NCI-H345 treated with DMSO at 0.1 percent for 48 hours (cell line): ENCODE measurements at regions not wholly inside any gene's neighbourhood (a gene's known extent, or its start where the extent isn't known, plus 50 kb on each side); places are given as distances from the start of the nearest gene placed in this dataset.

Source experiments
- DNase-seq: peaks from one replicate; lab custom pipeline; 2025; ENCODE audit not compliant: unreplicated experiment; lab: John Stamatoyannopoulos, UW

- no peak for DNase-seq
These were observed 181.9 kb downstream of the SCP2D1 start for GRCh38 chr20:18995455-18995854.

- DNase-seq = no peak
These were observed 185.5 kb downstream of the SCP2D1 start for GRCh38 chr20:18999086-18999485.

- DNase-seq = no peak
These were observed 186.5 kb downstream of the SCP2D1 start for GRCh38 chr20:19000078-19000477.

- DNase-seq = no peak
These were observed 187.6 kb downstream of the SCP2D1 start for GRCh38 chr20:19001177-19001576.

- no peak for DNase-seq
These were observed 190.1 kb downstream of the SCP2D1 start for GRCh38 chr20:19003366-19004336.

- no peak for DNase-seq
These were observed 191.4 kb downstream of the SCP2D1 start for GRCh38 chr20:19004975-19005374.

- no peak for DNase-seq
These were observed 194.9 kb downstream of the SCP2D1 start for GRCh38 chr20:19008497-19008896.

- no peak for DNase-seq
These were observed 195.6 kb downstream of the SCP2D1 start for GRCh38 chr20:19009081-19009688.

GRCh38 chr20:19012676-19013075, 199.1 kb downstream of the SCP2D1 start:
- DNase-seq = no peak

- DNase-seq = no peak
These were observed 198.5 kb upstream of the SLC24A3 start for GRCh38 chr20:19013907-19014306.

- no peak for DNase-seq
These were observed 196.9 kb upstream of the SLC24A3 start for GRCh38 chr20:19015351-19016139.

- no peak for DNase-seq
These were observed 196.3 kb upstream of the SLC24A3 start for GRCh38 chr20:19016140-19016497.

- no peak for DNase-seq
These were observed 195.2 kb upstream of the SLC24A3 start for GRCh38 chr20:19017104-19017690.

GRCh38 chr20:19018881-19019280, 193.6 kb upstream of the SLC24A3 start:
- DNase-seq = no peak

GRCh38 chr20:19019734-19020364, 192.6 kb upstream of the SLC24A3 start:
- no peak for DNase-seq

- DNase-seq = no peak
These were observed 190.9 kb upstream of the SLC24A3 start for GRCh38 chr20:19021406-19022117.

GRCh38 chr20:19022118-19022575, 190.3 kb upstream of the SLC24A3 start:
- no peak for DNase-seq

GRCh38 chr20:19022791-19023448, 189.5 kb upstream of the SLC24A3 start:
- no peak for DNase-seq

GRCh38 chr20:19024296-19025035, 188.0 kb upstream of the SLC24A3 start:
- no peak for DNase-seq
